GM23338 (cell line): ENCODE measurements at regions not wholly inside any gene's neighbourhood (a gene's known extent, or its start where the extent isn't known, plus 50 kb on each side); places are given as distances from the start of the nearest gene placed in this dataset.

Experiments
- ATAC-seq: fragments of 200-7000 bp; cut with Tn5 transposase; 3 replicates; pipeline ENCODE4 v1.9.1; 2020
- DNase-seq: peaks from one replicate; pipeline ENCODE4 v3.0.0-alpha.2; 2015; ENCODE audit warnings: low spot score
- H2AFZ ChIP-seq: fragments of 200-600 bp; sonication (generic); 2 replicates; pipeline ENCODE4 v1.8.0; 2016; ENCODE audit warnings: antibody characterized with exemption, mild to moderate bottlenecking, moderate library complexity
- H3F3A ChIP-seq: fragments of 200-600 bp; sonication (generic); replicated peaks from 2 replicates; pipeline ENCODE4 v1.8.0; 2017; ENCODE audit warnings: antibody characterized with exemption, mixed run types, low read depth
- H3K27ac ChIP-seq: fragments of 200-600 bp; sonication (generic); 2 replicates; pipeline ENCODE4 v1.6.1; 2016; ENCODE audit warnings: low read depth
- H3K27me3 ChIP-seq: fragments of 200-600 bp; sonication (generic); 2 replicates; pipeline ENCODE4 v1.8.0; 2016; ENCODE audit warnings: mild to moderate bottlenecking, mixed run types, moderate library complexity; ENCODE audit not compliant: insufficient read depth
- H3K36me3 ChIP-seq: fragments of 200-600 bp; sonication (generic); 2 replicates; pipeline ENCODE4 v1.8.0; 2016; ENCODE audit warnings: mild to moderate bottlenecking; ENCODE audit not compliant: insufficient read depth
- H3K4me1 ChIP-seq: fragments of 200-600 bp; sonication (generic); 2 replicates; pipeline ENCODE4 v1.8.0; 2016; ENCODE audit warnings: mild to moderate bottlenecking, moderate library complexity; ENCODE audit not compliant: insufficient read depth
- H3K4me2 ChIP-seq: fragments of 200-600 bp; sonication (generic); 2 replicates; pipeline ENCODE4 v1.7.1; 2017; ENCODE audit warnings: mixed run types
- H3K4me3 ChIP-seq: fragments of 200-600 bp; sonication (generic); 2 replicates; pipeline ENCODE4 v1.6.1; 2016; ENCODE audit warnings: mixed run types
- H3K79me2 ChIP-seq: fragments of 200-600 bp; sonication (generic); replicated peaks from 2 replicates; pipeline ENCODE4 v1.8.0; 2017; ENCODE audit warnings: mild to moderate bottlenecking; ENCODE audit not compliant: insufficient read depth
- H3K9me2 ChIP-seq: fragments of 200-600 bp; sonication (generic); 2 replicates; pipeline ENCODE4 v1.8.0; 2017; ENCODE audit not compliant: insufficient read depth
- H4K20me1 ChIP-seq: fragments of 200-600 bp; sonication (generic); replicated peaks from 2 replicates; pipeline ENCODE4 v1.8.0; 2017; ENCODE audit warnings: mild to moderate bottlenecking; ENCODE audit not compliant: insufficient read depth
- H3K27ac Mint-ChIP-seq: 2 replicates; pipeline ENCODE4 v1.8.0; 2020; ENCODE audit warnings: inconsistent platforms, mild to moderate bottlenecking, moderate library complexity, mixed read lengths
- H3K27me3 Mint-ChIP-seq: 3 replicates; pipeline ENCODE4 v1.8.0; 2022; ENCODE audit warnings: low read depth, mild to moderate bottlenecking, moderate library complexity, mixed read lengths, inconsistent platforms; ENCODE audit not compliant: insufficient read depth, poor library complexity
- H3K36me3 Mint-ChIP-seq: 3 replicates; pipeline ENCODE4 v1.8.0; 2021; ENCODE audit warnings: low read depth, mild to moderate bottlenecking, inconsistent platforms, moderate library complexity, mixed read lengths
- H3K4me1 Mint-ChIP-seq: 3 replicates; pipeline ENCODE4 v1.8.0; 2020; ENCODE audit warnings: mild to moderate bottlenecking, inconsistent platforms, mixed read lengths
- H3K4me3 Mint-ChIP-seq: 3 replicates; pipeline ENCODE4 v1.8.0; 2021; ENCODE audit warnings: moderate library complexity, mild to moderate bottlenecking, inconsistent platforms, mixed read lengths
- H3K9me3 Mint-ChIP-seq: 3 replicates; pipeline ENCODE4 v1.8.0; 2020; ENCODE audit warnings: moderate library complexity, mild to moderate bottlenecking, inconsistent platforms, mixed read lengths
- CTCF ChIP-seq, 2 experiments: fragments of 200-600 bp in 1 of 2; sonication (generic) in 1 of 2; conservative IDR thresholded peaks; 2 replicates each; pipeline versions ENCODE4 v1.5.1 to v1.6.1; 2016 to 2017; ENCODE audit warnings: antibody characterized with exemption in 2 of 2, low read depth in 2 of 2, mild to moderate bottlenecking in 2 of 2, moderate library complexity in 1 of 2
- ETS1 ChIP-seq: IDR thresholded peaks from 2 replicates; pipeline ENCODE4 v1.6.1; 2016; ENCODE audit warnings: antibody characterized with exemption
- EZH2phosphoT487 ChIP-seq: fragments of 200-600 bp; sonication (generic); IDR thresholded peaks from one replicate; pipeline ENCODE4 v1.8.1; 2018; ENCODE audit warnings: antibody characterized with exemption; ENCODE audit not compliant: unreplicated experiment
- JUNB ChIP-seq: IDR thresholded peaks from one replicate; pipeline ENCODE4 v1.6.1; 2016; ENCODE audit warnings: antibody characterized with exemption; ENCODE audit not compliant: unreplicated experiment
- POLR2AphosphoS5 ChIP-seq: IDR thresholded peaks from 2 replicates; pipeline ENCODE4 v1.6.1; 2016; ENCODE audit warnings: antibody characterized with exemption, low read depth
- REST ChIP-seq: IDR thresholded peaks from one replicate; pipeline ENCODE4 v1.6.1; 2018; ENCODE audit warnings: antibody characterized with exemption; ENCODE audit not compliant: unreplicated experiment
- STAT1 ChIP-seq: IDR thresholded peaks from one replicate; pipeline ENCODE4 v1.6.1; 2016; ENCODE audit warnings: antibody characterized with exemption; ENCODE audit not compliant: unreplicated experiment
- ZNF114 ChIP-seq: fragments of 250-450 bp; sonication (Bioruptor Pico); IDR thresholded peaks from 2 replicates; pipeline ENCODE4 v1.5.0; 2020; ENCODE audit warnings: mild to moderate bottlenecking, moderate library complexity
- ZNF331 ChIP-seq: fragments of 250-450 bp; sonication (Bioruptor Pico); IDR thresholded peaks from 2 replicates; pipeline ENCODE4 v1.5.0; 2020; ENCODE audit warnings: low read depth, mild to moderate bottlenecking, moderate library complexity
- ZNF462 ChIP-seq: fragments of 250-450 bp; sonication (Bioruptor Pico); IDR thresholded peaks from 2 replicates; pipeline ENCODE4 v1.5.0; 2020; ENCODE audit warnings: mild to moderate bottlenecking, moderate library complexity

GRCh38 chrX:95367286-95367685, 1317.4 kb upstream of the DIAPH2 start:
- Mint-ChIP-seq H3K9me3 (peaks cover 2% of the 10 kb centered on the region; the same call in 1 of the 3 replicates), H3K4me3 (no peak overlapping the region), H3K27ac (no peak overlapping the region), H3K36me3 (no peaks in the 10 kb centered on the region; the same call in 2 of the 3 replicates), H3K4me1 (no peaks in the 10 kb centered on the region), H3K27me3 (no peaks in the 10 kb centered on the region)
- Histone ChIP-seq H3K36me3 (no peaks in the 10 kb centered on the region), H3K27ac (no peak overlapping the region), H3K27me3 (no peaks in the 10 kb centered on the region), H3K9me2 (no peaks in the 10 kb centered on the region), H2AFZ (no peak overlapping the region), H3K4me2 (no peak overlapping the region), H3K79me2 (no peaks in the 10 kb centered on the region), H3K4me3 (no peak overlapping the region), H3F3A (no peaks in the 10 kb centered on the region), H4K20me1 (no peaks in the 10 kb centered on the region), H3K4me1 (no peaks in the 10 kb centered on the region)
- ATAC-seq, result no peak
- TF ChIP-seq CTCF (conservative IDR thresholded peaks at IDR 0.05; ENCODE audit: low read depth in 2 of 2) (no peak), STAT1 (no peak), EZH2phosphoT487 (no peak), ZNF114 (CRISPR knock-in tag) (no peak), JUNB (no peak), ETS1 (no peak), ZNF462 (CRISPR knock-in tag) (no peak), ZNF331 (CRISPR knock-in tag) (no peak), POLR2AphosphoS5 (no peak), REST (no peak)
- DNase-seq, result no peak
